H1 (cell line): ENCODE measurements at regions not wholly inside any gene's neighbourhood (a gene's known extent, or its start where the extent isn't known, plus 50 kb on each side); places are given as distances from the start of the nearest gene placed in this dataset.
A peak's percentile ranks its signal among the peaks of the same experiment; 100 is the strongest.

ENCODE experiments used
- CTCF ChIA-PET: fragments of 300-600 bp; sonication (Branson Sonifier 250); formaldehyde crosslinking; loops from one replicate; lab custom pipeline; 2021; ENCODE audit not compliant: partially characterized antibody; lab: Charles Lee
- POLR2A ChIA-PET: fragments of 300-600 bp; sonication (Branson Sonifier 250); formaldehyde crosslinking; loops from one replicate; lab custom pipeline; 2021; ENCODE audit warnings: inconsistent platforms; ENCODE audit not compliant: partially characterized antibody; lab: Charles Lee
- DNase-seq, 2 experiments: peaks; one replicate each; pipeline versions ENCODE4 v3.0.0 to v3.0.0-alpha.2; 2010 to 2022; ENCODE audit warnings: low spot score in 2 of 2, low read depth in 1 of 2, mixed read lengths in 1 of 2
- FAIRE-seq: peaks from 2 replicates; lab custom pipeline; 2011; peaks lifted over from hg19 to GRCh38; lab: Jason Lieb, UNC
- H2AFZ ChIP-seq: 2 replicates; pipeline ENCODE4 v1.8.1; 2012; ENCODE audit warnings: low read length, inconsistent platforms
- H2AK5ac ChIP-seq: 2 replicates; pipeline ENCODE4 v1.6.1; 2013; ENCODE audit warnings: low read depth, low read length
- H2BK120ac ChIP-seq: replicated peaks from 2 replicates; pipeline ENCODE3; 2013; ENCODE audit warnings: low read depth, low read length, inconsistent platforms
- H2BK12ac ChIP-seq: 2 replicates; pipeline ENCODE4 v1.6.1; 2013; ENCODE audit warnings: low read depth, low read length
- H2BK15ac ChIP-seq: 2 replicates; pipeline ENCODE4 v1.6.1; 2013; ENCODE audit warnings: low read length
- H2BK20ac ChIP-seq: 2 replicates; pipeline ENCODE4 v1.6.1; 2013; ENCODE audit warnings: low read length
- H2BK5ac ChIP-seq: 2 replicates; pipeline ENCODE4 v1.6.1; 2013; ENCODE audit warnings: low read depth, low read length
- H3K14ac ChIP-seq: 2 replicates; pipeline ENCODE4 v1.6.1; 2013; ENCODE audit warnings: inconsistent platforms; ENCODE audit not compliant: insufficient read length
- H3K18ac ChIP-seq: 2 replicates; pipeline ENCODE4 v1.6.1; 2013; ENCODE audit warnings: low read length; ENCODE audit errors: extremely low read depth
- H3K23ac ChIP-seq: 2 replicates; pipeline ENCODE4 v1.6.1; 2013; ENCODE audit warnings: inconsistent platforms; ENCODE audit not compliant: insufficient read length
- H3K23me2 ChIP-seq: 2 replicates; pipeline ENCODE4 v1.6.1; 2013; ENCODE audit warnings: low read depth, low read length
- H3K27ac ChIP-seq: 2 replicates; pipeline ENCODE4 v1.6.1; 2011; ENCODE audit warnings: low read depth, low read length, inconsistent platforms
- H3K27me3 ChIP-seq, 4 experiments: replicated peaks in 1 of 4; 1 replicate in 1 of 4; 2 replicates in 3 of 4; pipeline versions ENCODE4 v1.6.1 to v1.8.1; 2011 to 2013; ENCODE audit warnings: low read length in 3 of 4, mild to moderate bottlenecking in 3 of 4, inconsistent platforms in 2 of 4, mixed read lengths in 2 of 4, moderate library complexity in 1 of 4; ENCODE audit not compliant: control insufficient read depth in 3 of 4, insufficient read depth in 3 of 4; ENCODE audit errors: extremely low read depth in 1 of 4
- H3K36me3 ChIP-seq, 4 experiments: 2 replicates each; pipeline versions ENCODE4 v1.6.1 to v1.8.1; 2011 to 2013; ENCODE audit warnings: mild to moderate bottlenecking in 4 of 4, low read length in 3 of 4, moderate library complexity in 2 of 4, control low read depth in 1 of 4, inconsistent platforms in 1 of 4; ENCODE audit not compliant: insufficient read depth in 4 of 4, control insufficient read depth in 2 of 4
- H3K4ac ChIP-seq: replicated peaks from 2 replicates; pipeline ENCODE3; 2013; ENCODE audit warnings: low read length, low read depth, mixed read lengths, inconsistent platforms; ENCODE audit not compliant: insufficient read length
- H3K4me1 ChIP-seq, 4 experiments: replicated peaks in 1 of 4; 1 replicate in 1 of 4; 2 replicates in 3 of 4; pipeline versions ENCODE4 v1.6.1 to v1.8.1; 2011 to 2013; ENCODE audit warnings: low read length in 3 of 4, inconsistent platforms in 2 of 4, mixed read lengths in 1 of 4; ENCODE audit not compliant: insufficient read depth in 4 of 4, control insufficient read depth in 3 of 4
- H3K4me2 ChIP-seq, 2 experiments: 2 replicates each; pipeline versions ENCODE4 v1.6.1 to v1.8.1; 2011 to 2013; ENCODE audit warnings: low read depth in 2 of 2, low read length in 2 of 2, control low read depth in 1 of 2, inconsistent platforms in 1 of 2, mild to moderate bottlenecking in 1 of 2; ENCODE audit not compliant: insufficient read depth in 1 of 2
- H3K4me3 ChIP-seq, 4 experiments: fragments of 200-600, 300-600 bp in 1 of 4; sonication (generic), shearing (Covaris generic), sonication (Bioruptor Twin) in 1 of 4; 2 replicates each; pipeline versions ENCODE4 v1.5.1 to v1.8.1; 2011 to 2016; ENCODE audit warnings: low read length in 4 of 4, low read depth in 3 of 4, control low read depth in 2 of 4, inconsistent platforms in 2 of 4, mild to moderate bottlenecking in 2 of 4, mixed read lengths in 1 of 4, moderate library complexity in 1 of 4; ENCODE audit not compliant: insufficient read depth in 2 of 4; ENCODE audit errors: extremely low read depth in 1 of 4
- H3K56ac ChIP-seq: replicated peaks from 2 replicates; pipeline ENCODE3; 2013; ENCODE audit warnings: low read depth, mild to moderate bottlenecking, mixed read lengths, low read length, inconsistent platforms; ENCODE audit not compliant: insufficient read length
- H3K79me1 ChIP-seq: 2 replicates; pipeline ENCODE4 v1.6.1; 2013; ENCODE audit warnings: low read depth, low read length, control low read depth
- H3K79me2 ChIP-seq, 2 experiments: 2 replicates each; pipeline versions ENCODE4 v1.6.1 to v1.8.1; 2012 to 2013; ENCODE audit warnings: low read length in 2 of 2, mild to moderate bottlenecking in 2 of 2, inconsistent platforms in 1 of 2; ENCODE audit not compliant: insufficient read depth in 2 of 2, control insufficient read depth in 1 of 2
- H3K9ac ChIP-seq, 4 experiments: replicated peaks in 1 of 4; 1 replicate in 1 of 4; 2 replicates in 3 of 4; pipeline versions ENCODE4 v1.6.1 to v1.8.1; 2011 to 2013; ENCODE audit warnings: low read depth in 3 of 4, low read length in 3 of 4, control low read depth in 2 of 4, mild to moderate bottlenecking in 2 of 4, moderate library complexity in 2 of 4, inconsistent platforms in 1 of 4; ENCODE audit errors: extremely low read depth in 1 of 4
- H3K9me3 ChIP-seq, 2 experiments: 2 replicates each; pipeline versions ENCODE4 v1.6.1 to v1.8.1; 2012 to 2013; ENCODE audit warnings: mild to moderate bottlenecking in 2 of 2, moderate library complexity in 2 of 2, control low read depth in 1 of 2, inconsistent platforms in 1 of 2, low read depth in 1 of 2, low read length in 1 of 2, mixed read lengths in 1 of 2; ENCODE audit not compliant: insufficient read depth in 2 of 2
- H4K20me1 ChIP-seq, 2 experiments: replicated peaks in 1 of 2; 2 replicates each; pipeline versions ENCODE3 to v1.8.1; 2011 to 2013; ENCODE audit warnings: inconsistent platforms in 2 of 2, low read length in 2 of 2, mild to moderate bottlenecking in 1 of 2; ENCODE audit not compliant: insufficient read depth in 2 of 2, control insufficient read depth in 1 of 2
- H4K5ac ChIP-seq: 2 replicates; pipeline ENCODE4 v1.6.1; 2013; ENCODE audit warnings: low read length, low read depth, mixed read lengths, inconsistent platforms; ENCODE audit not compliant: insufficient read length
- H4K8ac ChIP-seq: 2 replicates; pipeline ENCODE4 v1.8.0; 2013; ENCODE audit warnings: mild to moderate bottlenecking, moderate library complexity, low read length, inconsistent platforms; ENCODE audit not compliant: insufficient read depth; ENCODE audit errors: extremely low read depth
- H4K91ac ChIP-seq: replicated peaks from 2 replicates; pipeline ENCODE3; 2013; ENCODE audit warnings: low read length, mixed read lengths, inconsistent platforms; ENCODE audit not compliant: insufficient read length
- ASH2L ChIP-seq: fragments of 200-600, 300-600 bp; sonication (generic); IDR thresholded peaks from one replicate; pipeline ENCODE4 v1.7.1; 2017; ENCODE audit warnings: low read length
- BACH1 ChIP-seq: IDR thresholded peaks from 2 replicates; pipeline ENCODE4 v1.6.1; 2012; ENCODE audit warnings: low read length, improper control_type of control experiment
- CBX8 ChIP-seq: fragments of 300-800, 300-1000 bp; sonication (generic); IDR thresholded peaks from 2 replicates; pipeline ENCODE4 v1.7.1; 2016; ENCODE audit warnings: low read depth, low read length, borderline replicate concordance
- CTCF ChIP-seq, 3 experiments: IDR thresholded peaks; 1 replicate in 2 of 3; 2 replicates in 1 of 3; pipeline versions ENCODE4 v1.5.1 to v1.6.1; 2011; ENCODE audit warnings: low read length in 3 of 3, mild to moderate bottlenecking in 3 of 3, inconsistent platforms in 2 of 3, low read depth in 1 of 3, moderate library complexity in 1 of 3; ENCODE audit not compliant: insufficient read depth in 1 of 3; ENCODE audit errors: control extremely low read depth in 1 of 3
- EGR1 ChIP-seq: IDR thresholded peaks from 2 replicates; pipeline ENCODE4 v1.6.1; 2011; ENCODE audit warnings: low read depth, low read length, borderline replicate concordance
- GTF2F1 ChIP-seq: IDR thresholded peaks from 2 replicates; pipeline ENCODE4 v1.6.1; 2012; ENCODE audit warnings: low read depth, low read length, improper control_type of control experiment, borderline replicate concordance
- JUND ChIP-seq: IDR thresholded peaks from 2 replicates; pipeline ENCODE4 v1.6.1; 2011; ENCODE audit warnings: mild to moderate bottlenecking, improper control_type of control experiment, low read length
- PHF8 ChIP-seq: fragments of 200-600 bp; sonication (generic); conservative IDR thresholded peaks from 2 replicates; pipeline ENCODE4 v1.7.1; 2012; ENCODE audit warnings: low read depth, mild to moderate bottlenecking, inconsistent platforms, low read length, moderate library complexity
- RAD21 ChIP-seq, 2 experiments: IDR thresholded peaks in 1 of 2; conservative IDR thresholded peaks in 1 of 2; 2 replicates each; pipeline ENCODE4 v1.6.1; 2011; ENCODE audit warnings: low read depth in 2 of 2, low read length in 2 of 2, improper control_type of control experiment in 1 of 2, inconsistent platforms in 1 of 2, mild to moderate bottlenecking in 1 of 2, moderate library complexity in 1 of 2
- RFX5 ChIP-seq: IDR thresholded peaks from 2 replicates; pipeline ENCODE4 v1.6.1; 2011; ENCODE audit warnings: low read depth, low read length, improper control_type of control experiment, borderline replicate concordance
- TAF1 ChIP-seq: IDR thresholded peaks from 2 replicates; pipeline ENCODE4 v1.6.1; 2011; ENCODE audit warnings: mild to moderate bottlenecking, low read depth, low read length
- TAF7 ChIP-seq: optimal IDR thresholded peaks from 2 replicates; pipeline ENCODE3; 2011; ENCODE audit warnings: low read depth, mild to moderate bottlenecking, inconsistent platforms, low read length, moderate library complexity, borderline replicate concordance
- WGBS, 2 experiments: shearing (Covaris generic) in 1 of 2; methylation state at CpG; one replicate each; pipeline versions ENCODE4 v1.1.6 to v1.1.7; 2013 to 2015; ENCODE audit warnings: low lambda C conversion rate in 2 of 2, mixed read lengths in 2 of 2, inconsistent platforms in 1 of 2, low coverage in 1 of 2, missing lambda C conversion rate in 1 of 2; ENCODE audit not compliant: insufficient replicate concordance in 2 of 2, insufficient coverage in 1 of 2, insufficient read length in 1 of 2; ENCODE audit errors: extremely low coverage in 1 of 2, missing lambda C conversion rate in 1 of 2; 5-methylcytosine and 5-hydroxymethylcytosine counted together

DNA sequence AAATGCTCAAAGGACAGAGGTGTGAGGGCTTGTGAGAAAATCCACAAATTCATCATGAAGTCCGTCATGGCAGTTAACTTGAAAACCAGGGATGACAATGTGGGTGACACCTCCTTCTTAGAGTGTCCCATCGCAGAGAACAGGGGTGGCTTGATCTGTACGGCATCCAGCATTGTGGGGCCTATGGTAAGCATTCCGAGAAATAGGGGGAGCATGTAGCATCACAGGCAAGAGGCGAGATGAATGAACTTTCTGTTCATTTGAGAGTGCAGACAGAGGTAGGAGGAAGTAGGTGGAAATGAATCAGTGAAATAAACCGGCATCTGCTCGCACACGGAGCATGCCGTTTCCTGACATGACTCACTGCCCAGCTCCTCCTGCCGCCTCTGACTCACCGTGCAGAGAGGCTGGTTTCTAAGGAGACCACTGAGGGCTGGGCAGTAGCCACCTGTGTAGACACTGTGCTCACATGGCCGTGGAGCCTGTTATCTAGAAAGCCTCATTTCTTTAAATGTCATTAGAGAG is 339.0 kb downstream of the RFC3 start:
- FAIRE-seq (no peak), DNase-seq (peak in 1 of 2 experiments; percentile 27)
- Histone ChIP-seq H3K4me3 (no peak overlapping the region), H2AFZ (no peak overlapping the region), H3K79me1 (no peaks in the 10 kb centered on the region), H3K56ac (no peak overlapping the region), H3K18ac (no peak overlapping the region), H3K27ac (no peak overlapping the region), H3K79me2 (no peaks in the 10 kb centered on the region), H3K4me1 (peaks cover 0 to 8% (median 0%) of the 10 kb centered on the region in 4 experiments; a peak in 3 of 7 replicates), H3K36me3 (no peaks in the 10 kb centered on the region), H4K8ac (no peak overlapping the region), H2BK5ac (no peak overlapping the region), H2BK15ac (no peak overlapping the region), H4K20me1 (no peaks in the 10 kb centered on the region), H3K4me2 (no peak overlapping the region), H3K9me3 (no peaks in the 10 kb centered on the region; a peak in 1 of 4 replicates), H2BK20ac (no peak overlapping the region), H3K9ac (no peak overlapping the region), H3K23ac (no peak overlapping the region), H4K91ac (no peak overlapping the region), H2AK5ac (no peak overlapping the region), H4K5ac (no peak overlapping the region), H3K27me3 (no peaks in the 10 kb centered on the region), H3K4ac (no peak overlapping the region), H2BK120ac (no peak overlapping the region), H2BK12ac (no peak overlapping the region), H3K23me2 (no peaks in the 10 kb centered on the region), H3K14ac (no peak overlapping the region)
- ChIA-PET CTCF (no interaction called here), POLR2A (no interaction called here)
- WGBS, 2 experiments, result 92% methylated on average over 12 of the region's 12 CpGs; no CpG with 5 or more reads in 1 of the 2 experiments
- TF ChIP-seq BACH1, result no peak
- no peak for TF ChIP-seq EGR1
- no peak for TF ChIP-seq TAF7
- no peak for TF ChIP-seq JUND
- TF ChIP-seq RFX5, result no peak
- TF ChIP-seq TAF1, result no peak
- no peak for TF ChIP-seq RAD21 (IDR thresholded peaks at IDR 0.05 in 1 of 2, conservative IDR thresholded peaks at IDR 0.05 in 1 of 2; ENCODE audit: low read depth in 2 of 2, low read length in 2 of 2)
- TF ChIP-seq CBX8, result no peak
- TF ChIP-seq CTCF (IDR thresholded peaks at IDR 0.05; ENCODE audit: control extremely low read depth in 1 of 3, insufficient read depth in 1 of 3, low read depth in 1 of 3, low read length in 3 of 3), result no peak
- TF ChIP-seq ASH2L, result no peak
- no peak for TF ChIP-seq PHF8
- TF ChIP-seq GTF2F1, result no peak
